ENCODE measurements at regions not wholly inside any gene's neighbourhood (a gene's known extent, or its start where the extent isn't known, plus 50 kb on each side); places are given as distances from the start of the nearest gene placed in this dataset.

- no peak overlapping the region for H3K9ac ChIP-seq (ENCODE audit: low read length)
- no peak overlapping the region for H3K4me2 ChIP-seq (ENCODE audit: low read length)
- H3K36me3 ChIP-seq (ENCODE audit: control insufficient read depth in 1 of 2, insufficient read depth in 2 of 2, low read length in 2 of 2), result no peaks in the 10 kb centered on the region
- ChIA-PET CTCF (no interaction called here), POLR2A (no interaction called here), RAD21 (ENCODE audit: low non-redundant PET in 1 of 2, low total read pairs in 2 of 2, uncharacterized antibody in 2 of 2, unreplicated experiment in 2 of 2) (no interaction called here)
- no peak overlapping the region for H2AFZ ChIP-seq (ENCODE audit: low read depth, low read length, poor library complexity, severe bottlenecking)
- no peaks in the 10 kb centered on the region for H3K4me1 ChIP-seq (ENCODE audit: control insufficient read depth in 1 of 2, insufficient read depth in 2 of 2, low read length in 2 of 2)
- H3K79me2 ChIP-seq (ENCODE audit: insufficient read depth, low read length), result no peaks in the 10 kb centered on the region
- no peaks in the 10 kb centered on the region for H3K9me3 ChIP-seq (ENCODE audit: control insufficient read depth in 1 of 2, insufficient read depth in 1 of 2, low read depth in 1 of 2, low read length in 2 of 2)
- H3K27me3 ChIP-seq (ENCODE audit: insufficient read depth, low read length), result peaks cover 16% of the 10 kb centered on the region
- no peak for ATAC-seq
- intact Hi-C loops (cut with micrococcal nuclease), result no loop called here
- no TSS peak for BruUV-seq (replicated peaks)
- no peak for DNase-seq (ENCODE audit: low read depth, low spot score)
- TF ChIP-seq TCF7L2 (IDR thresholded peaks at IDR 0.05; ENCODE audit: borderline replicate concordance, extremely low read depth, insufficient read depth, insufficient read length) (no peak), MAX (IDR thresholded peaks at IDR 0.05) (no peak), EZH2phosphoT487 (IDR thresholded peaks at IDR 0.05; ENCODE audit: borderline replicate concordance) (no peak), YY1 (IDR thresholded peaks at IDR 0.05; ENCODE audit: extremely low read depth, insufficient replicate concordance, low read depth, low read length) (no peak), POLR2A (IDR thresholded peaks at IDR 0.05; ENCODE audit: borderline replicate concordance, extremely low read depth, insufficient read depth, insufficient read length) (no peak)
- H3K9me2 ChIP-seq (ENCODE audit: insufficient read depth), result no peaks in the 10 kb centered on the region
- H3K27ac ChIP-seq (ENCODE audit: low read depth, low read length), result no peak overlapping the region
- H4K20me1 ChIP-seq (ENCODE audit: insufficient read depth), result no peaks in the 10 kb centered on the region
- no peak overlapping the region for H3K4me3 ChIP-seq (replicated peaks in 1 of 2; ENCODE audit: low read depth in 1 of 2, low read length in 2 of 2)
These were observed 184.4 kb downstream of the RTP5 start for GRCh38 chr2:242053921-242054320.

- Histone ChIP-seq H3K36me3 (ENCODE audit: control insufficient read depth in 1 of 2, insufficient read depth in 2 of 2, low read length in 2 of 2) (no peaks in the 10 kb centered on the region), H3K4me1 (ENCODE audit: control insufficient read depth in 1 of 2, insufficient read depth in 2 of 2, low read length in 2 of 2) (no peaks in the 10 kb centered on the region), H3K9ac (ENCODE audit: low read length) (no peak overlapping the region), H3K4me2 (ENCODE audit: low read length) (no peak overlapping the region), H3K27ac (ENCODE audit: low read depth, low read length) (no peak overlapping the region), H4K20me1 (ENCODE audit: insufficient read depth) (no peaks in the 10 kb centered on the region), H3K9me2 (ENCODE audit: insufficient read depth) (no peaks in the 10 kb centered on the region), H3K79me2 (ENCODE audit: insufficient read depth, low read length) (no peaks in the 10 kb centered on the region), H3K27me3 (ENCODE audit: insufficient read depth, low read length) (peaks cover 16% of the 10 kb centered on the region), H2AFZ (ENCODE audit: low read depth, low read length, poor library complexity, severe bottlenecking) (no peak overlapping the region), H3K4me3 (replicated peaks in 1 of 2; ENCODE audit: low read depth in 1 of 2, low read length in 2 of 2) (no peak overlapping the region), H3K9me3 (ENCODE audit: control insufficient read depth in 1 of 2, insufficient read depth in 1 of 2, low read depth in 1 of 2, low read length in 2 of 2) (no peaks in the 10 kb centered on the region)
- BruUV-seq (replicated peaks), result no TSS peak
- DNase-seq (ENCODE audit: low read depth, low spot score), result no peak
- ChIA-PET RAD21 (ENCODE audit: low non-redundant PET in 1 of 2, low total read pairs in 2 of 2, uncharacterized antibody in 2 of 2, unreplicated experiment in 2 of 2) (no interaction called here), CTCF (no interaction called here), POLR2A (no interaction called here)
- ATAC-seq, result no peak
- intact Hi-C loops (cut with micrococcal nuclease), result no loop called here
- TF ChIP-seq ATF3 (IDR thresholded peaks at IDR 0.05) (no peak), ZFX (IDR thresholded peaks at IDR 0.05) (no peak), TCF7L2 (IDR thresholded peaks at IDR 0.05; ENCODE audit: borderline replicate concordance, extremely low read depth, insufficient read depth, insufficient read length) (no peak), CEBPB (IDR thresholded peaks at IDR 0.05; ENCODE audit: low read depth) (no peak), CTCF (IDR thresholded peaks at IDR 0.05 in 2 of 3, conservative IDR thresholded peaks at IDR 0.05 in 1 of 3; ENCODE audit: borderline replicate concordance in 1 of 3, insufficient read depth in 1 of 3, low read depth in 2 of 3, low read length in 2 of 3) (no peak), POLR2A (IDR thresholded peaks at IDR 0.05; ENCODE audit: borderline replicate concordance, extremely low read depth, insufficient read depth, insufficient read length) (no peak), SIN3A (IDR thresholded peaks at IDR 0.05; ENCODE audit: low read depth) (no peak), YY1 (IDR thresholded peaks at IDR 0.05; ENCODE audit: extremely low read depth, insufficient replicate concordance, low read depth, low read length) (no peak), JUND (IDR thresholded peaks at IDR 0.05) (no peak), REST (IDR thresholded peaks at IDR 0.05; ENCODE audit: low read depth) (no peak), ELF1 (IDR thresholded peaks at IDR 0.05; ENCODE audit: borderline replicate concordance, low read depth) (no peak), FOSL1 (IDR thresholded peaks at IDR 0.05; ENCODE audit: low read depth) (no peak), EZH2 (IDR thresholded peaks at IDR 0.05) (no peak), POLR2AphosphoS5 (IDR thresholded peaks at IDR 0.05; ENCODE audit: low read depth, low read length) (no peak)
These were observed 184.9 kb downstream of the RTP5 start for GRCh38 chr2:242054406-242054805.
